IMR-90 (cell line): ENCODE measurements at regions not wholly inside any gene's neighbourhood (a gene's known extent, or its start where the extent isn't known, plus 50 kb on each side); places are given as distances from the start of the nearest gene placed in this dataset.

Source experiments
- ATAC-seq: fragments of 200-7000 bp; cut with Tn5 transposase; 2 replicates; pipeline ENCODE4 v1.9.1; 2020; ENCODE audit warnings: low read depth, mild to moderate bottlenecking, moderate library complexity
- BruUV-seq: library from RNA; stranded (reverse); fragments of 400-500 nt; replicated peaks from 2 replicates; lab custom pipeline; 2021; lab: Mats Ljungman, UMichigan
- CTCF ChIA-PET: fragments of 300-600 bp; formaldehyde crosslinking; extraction: SDS; loops from one replicate; lab custom pipeline; 2021; ENCODE audit warnings: antibody characterized with exemption; lab: Yijun Ruan, JAX
- POLR2A ChIA-PET: fragments of 300-600 bp; sonication (Branson Sonifier 250); formaldehyde crosslinking; loops from one replicate; lab custom pipeline; 2022; ENCODE audit warnings: antibody characterized with exemption; ENCODE audit not compliant: unreplicated experiment; lab: Charles Lee
- DNase-seq: peaks from one replicate; pipeline ENCODE4 v3.0.0; 2013
- H2AFZ ChIP-seq: replicated peaks from 2 replicates; pipeline ENCODE3; 2013; ENCODE audit warnings: low read length, mild to moderate bottlenecking; ENCODE audit not compliant: poor library complexity
- H2AK5ac ChIP-seq: 2 replicates; pipeline ENCODE4 v1.6.1; 2013; ENCODE audit warnings: low read depth, low read length, inconsistent platforms
- H2AK9ac ChIP-seq: replicated peaks from 2 replicates; pipeline ENCODE3; 2013; ENCODE audit warnings: mild to moderate bottlenecking, low read depth, low read length, moderate library complexity; ENCODE audit not compliant: poor library complexity
- H2BK120ac ChIP-seq: 2 replicates; pipeline ENCODE4 v1.6.1; 2013; ENCODE audit warnings: low read depth, low read length, inconsistent platforms
- H2BK15ac ChIP-seq: 3 replicates; pipeline ENCODE4 v1.6.1; 2013; ENCODE audit warnings: low read depth, low read length, inconsistent platforms
- H2BK20ac ChIP-seq: 2 replicates; pipeline ENCODE4 v1.6.1; 2013; ENCODE audit warnings: low read depth, mild to moderate bottlenecking, inconsistent platforms, low read length, moderate library complexity
- H2BK5ac ChIP-seq: 2 replicates; pipeline ENCODE4 v1.6.1; 2013; ENCODE audit warnings: mild to moderate bottlenecking, low read depth, low read length, inconsistent platforms; ENCODE audit not compliant: poor library complexity, severe bottlenecking
- H3K14ac ChIP-seq: replicated peaks from 2 replicates; pipeline ENCODE4 v1.6.1; 2013; ENCODE audit warnings: low read depth, low read length, inconsistent platforms
- H3K18ac ChIP-seq: 2 replicates; pipeline ENCODE4 v1.6.1; 2013; ENCODE audit warnings: low read depth, low read length, control low read depth
- H3K23ac ChIP-seq: 2 replicates; pipeline ENCODE4 v1.6.1; 2013; ENCODE audit warnings: low read depth, low read length, inconsistent platforms
- H3K27ac ChIP-seq: 2 replicates; pipeline ENCODE4 v1.5.1; 2013; ENCODE audit warnings: mild to moderate bottlenecking, control low read depth, low read length; ENCODE audit not compliant: insufficient read depth
- H3K27me3 ChIP-seq: 2 replicates; pipeline ENCODE4 v1.6.1; 2013; ENCODE audit warnings: low read length; ENCODE audit not compliant: control insufficient read depth, insufficient read depth
- H3K36me3 ChIP-seq: 2 replicates; pipeline ENCODE4 v1.6.1; 2013; ENCODE audit warnings: low read length, mixed read lengths; ENCODE audit not compliant: control insufficient read depth, insufficient read depth
- H3K4ac ChIP-seq: 2 replicates; pipeline ENCODE4 v1.6.1; 2013; ENCODE audit warnings: low read depth, low read length, inconsistent platforms
- H3K4me1 ChIP-seq: 2 replicates; pipeline ENCODE4 v1.6.1; 2013; ENCODE audit warnings: low read length, mixed read lengths; ENCODE audit not compliant: control insufficient read depth, insufficient read depth
- H3K4me2 ChIP-seq: 2 replicates; pipeline ENCODE4 v1.6.1; 2013; ENCODE audit warnings: low read depth, mild to moderate bottlenecking, control low read depth, low read length, moderate library complexity
- H3K4me3 ChIP-seq: 2 replicates; pipeline ENCODE4 v1.5.1; 2013; ENCODE audit warnings: low read depth, mild to moderate bottlenecking, control low read depth, low read length, moderate library complexity; ENCODE audit not compliant: insufficient read depth
- H3K56ac ChIP-seq: 2 replicates; pipeline ENCODE4 v1.6.1; 2013; ENCODE audit warnings: low read length, inconsistent platforms; ENCODE audit not compliant: insufficient read depth; ENCODE audit errors: extremely low read depth
- H3K79me1 ChIP-seq, 2 experiments: 2 replicates each; pipeline ENCODE4 v1.6.1; 2013; ENCODE audit warnings: low read length in 2 of 2, inconsistent platforms in 1 of 2, low read depth in 1 of 2
- H3K9ac ChIP-seq: 2 replicates; pipeline ENCODE4 v1.6.1; 2013; ENCODE audit warnings: low read depth, low read length, control low read depth
- H3K9me1 ChIP-seq: 2 replicates; pipeline ENCODE4 v1.6.1; 2013; ENCODE audit warnings: low read length, inconsistent platforms; ENCODE audit not compliant: insufficient read depth
- H3K9me3 ChIP-seq: 2 replicates; pipeline ENCODE4 v1.6.1; 2013; ENCODE audit warnings: low read length; ENCODE audit not compliant: control insufficient read depth, insufficient read depth
- H4K20me1 ChIP-seq: 2 replicates; pipeline ENCODE4 v1.6.1; 2013; ENCODE audit warnings: low read length, inconsistent platforms; ENCODE audit not compliant: insufficient read depth
- H4K5ac ChIP-seq: 2 replicates; pipeline ENCODE4 v1.6.1; 2013; ENCODE audit warnings: mild to moderate bottlenecking, low read depth, low read length, control low read depth
- H4K8ac ChIP-seq, 2 experiments: 2 replicates each; pipeline ENCODE4 v1.6.1; 2013; ENCODE audit warnings: low read depth in 2 of 2, low read length in 2 of 2, control low read depth in 1 of 2, inconsistent platforms in 1 of 2
- H4K91ac ChIP-seq: 2 replicates; pipeline ENCODE4 v1.6.1; 2013; ENCODE audit warnings: low read depth, low read length, inconsistent platforms; ENCODE audit not compliant: insufficient read depth
- BHLHE40 ChIP-seq: fragments of 150-350 bp; IDR thresholded peaks from 2 replicates; pipeline ENCODE4 v1.6.1; 2016; ENCODE audit warnings: mild to moderate bottlenecking, low read depth, low read length
- CEBPB ChIP-seq: IDR thresholded peaks from 2 replicates; pipeline ENCODE4 v1.6.1; 2012; ENCODE audit warnings: low read depth, low read length, improper control_type of control experiment
- CHD1 ChIP-seq: IDR thresholded peaks from 2 replicates; pipeline ENCODE4 v1.6.1; 2012; ENCODE audit warnings: low read depth, low read length, improper control_type of control experiment
- CTCF ChIP-seq: conservative IDR thresholded peaks from 2 replicates; pipeline ENCODE4 v1.5.1; 2012; ENCODE audit warnings: mild to moderate bottlenecking, low read depth, low read length, improper control_type of control experiment
- FOS ChIP-seq: fragments of 150-350 bp; IDR thresholded peaks from 2 replicates; pipeline ENCODE4 v1.6.1; 2016; ENCODE audit warnings: low read depth, low read length
- MAZ ChIP-seq: IDR thresholded peaks from 2 replicates; pipeline ENCODE4 v1.6.1; 2012; ENCODE audit warnings: low read depth, mild to moderate bottlenecking, low read length, improper control_type of control experiment, moderate library complexity, borderline replicate concordance
- MXI1 ChIP-seq: IDR thresholded peaks from 2 replicates; pipeline ENCODE4 v1.6.1; 2012; ENCODE audit warnings: low read depth, mild to moderate bottlenecking, low read length, moderate library complexity, borderline replicate concordance
- NFE2L2 ChIP-seq: fragments of 150-350 bp; IDR thresholded peaks from 2 replicates; pipeline ENCODE4 v1.6.1; 2016; ENCODE audit warnings: low read depth, mild to moderate bottlenecking, low read length
- POLR2A ChIP-seq: IDR thresholded peaks from 2 replicates; pipeline ENCODE4 v1.6.1; 2012; ENCODE audit warnings: mild to moderate bottlenecking, low read depth, low read length
- RAD21 ChIP-seq: IDR thresholded peaks from 2 replicates; pipeline ENCODE4 v1.6.1; 2012; ENCODE audit warnings: low read length, improper control_type of control experiment
- RCOR1 ChIP-seq: IDR thresholded peaks from 2 replicates; pipeline ENCODE4 v1.6.1; 2012; ENCODE audit warnings: mild to moderate bottlenecking, low read length, improper control_type of control experiment; ENCODE audit not compliant: insufficient replicate concordance
- RFX5 ChIP-seq: IDR thresholded peaks from 2 replicates; pipeline ENCODE4 v1.8.0; 2012; ENCODE audit warnings: low read depth, mild to moderate bottlenecking, low read length, moderate library complexity
- SMC3 ChIP-seq: fragments of 150-350 bp; IDR thresholded peaks from 2 replicates; pipeline ENCODE4 v1.6.1; 2016; ENCODE audit warnings: low read depth, mild to moderate bottlenecking, antibody characterized with exemption, low read length, moderate library complexity
- USF2 ChIP-seq: fragments of 150-350 bp; IDR thresholded peaks from 2 replicates; pipeline ENCODE4 v1.6.1; 2017; ENCODE audit warnings: mild to moderate bottlenecking, antibody characterized with exemption, low read length, low read depth
- WGBS, 2 experiments: methylation state at CpG; one replicate each; pipeline versions ENCODE4 v1.1.5 to v1.1.7; 2013; ENCODE audit warnings: missing lambda C conversion rate in 2 of 2; ENCODE audit not compliant: insufficient read length in 1 of 2; ENCODE audit errors: extremely low coverage in 2 of 2; 5-methylcytosine and 5-hydroxymethylcytosine counted together
- dilution Hi-C: fragments of 300-500 bp; cut with HindIII; formaldehyde crosslinking; loops from one replicate; pipeline ENCODE4 v1.14.3; 2018; ENCODE audit warnings: low sequenced_read_pairs; ENCODE audit not compliant: unreplicated experiment
- in situ Hi-C: fragments of 300-500 bp; cut with MboI; formaldehyde crosslinking; loops from 3 replicates; pipeline ENCODE4 v1.14.3; 2019; ENCODE audit warnings: low sequenced_read_pairs, inconsistent platforms, mixed read lengths
- intact Hi-C: fragments of 100-400 bp; cut with micrococcal nuclease; formaldehyde crosslinking; loops from 2 replicates; pipeline ENCODE4 v1.10.0; 2022
- TF ChIP-seq, protein P1 (sequence below): fragments of 150-350 bp; IDR thresholded peaks from 2 replicates; pipeline ENCODE4 v1.6.1; 2016; ENCODE audit warnings: low read depth, mild to moderate bottlenecking, low read length, moderate library complexity, borderline replicate concordance

DNA sequence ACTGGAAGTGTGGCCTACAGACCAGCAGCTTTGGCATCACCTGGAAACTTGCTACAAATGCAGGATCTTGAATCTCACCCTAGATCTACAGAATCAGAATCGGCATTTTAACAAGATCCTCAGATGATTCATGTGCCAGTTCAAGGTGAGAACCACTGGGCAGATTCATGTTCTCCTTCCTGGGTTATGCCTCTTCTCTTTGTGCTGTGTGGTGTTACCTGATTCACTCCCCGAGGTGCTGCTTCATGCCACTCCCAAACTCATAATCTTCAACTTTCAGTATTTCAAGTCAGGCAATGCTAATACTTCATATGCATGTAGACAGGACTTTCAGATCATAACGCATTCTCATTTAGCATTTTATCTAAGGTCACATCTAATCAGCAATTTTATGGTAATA, 427.7 kb downstream of the FOXO1 start:
- Histone ChIP-seq H3K4me3 (no peak overlapping the region), H3K18ac (no peak overlapping the region), H3K4ac (no peak overlapping the region), H2AK9ac (no peak overlapping the region), H2BK120ac (no peak overlapping the region), H3K9me1 (no peaks in the 10 kb centered on the region), H3K14ac (no peak overlapping the region), H2AFZ (no peak overlapping the region), H3K79me1 (no peaks in the 10 kb centered on the region), H2BK15ac (no peak overlapping the region), H3K9ac (no peak overlapping the region), H3K56ac (no peak overlapping the region), H3K27ac (no peak overlapping the region), H3K27me3 (no peaks in the 10 kb centered on the region), H2BK5ac (no peak overlapping the region), H4K20me1 (no peaks in the 10 kb centered on the region), H4K91ac (no peak overlapping the region), H3K23ac (no peak overlapping the region), H2AK5ac (no peak overlapping the region), H2BK20ac (no peak overlapping the region), H3K4me1 (no peaks in the 10 kb centered on the region), H4K5ac (no peak overlapping the region), H4K8ac (no peak overlapping the region), H3K36me3 (no peaks in the 10 kb centered on the region), H3K9me3 (no peaks in the 10 kb centered on the region; the same call in none of the 2 replicates), H3K4me2 (no peak overlapping the region)
- CTCF ChIA-PET = no interaction called here
- dilution Hi-C loops (no loop called here), in situ Hi-C loops (no loop called here), intact Hi-C loops (no loop called here)
- no peak for DNase-seq
- ATAC-seq = no peak
- BruUV-seq = no TSS peak
- WGBS, 2 experiments = no CpG with 5 or more reads among the region's 3 CpGs
- TF ChIP-seq MAZ (no peak), RCOR1 (no peak), CTCF (no peak), MXI1 (no peak), CHD1 (no peak), USF2 (no peak), RAD21 (no peak), SMC3 (no peak), NFE2L2 (no peak), POLR2A (no peak), CEBPB (no peak), RFX5 (no peak), FOS (no peak), BHLHE40 (no peak)
- TF ChIP-seq, protein P1, sequence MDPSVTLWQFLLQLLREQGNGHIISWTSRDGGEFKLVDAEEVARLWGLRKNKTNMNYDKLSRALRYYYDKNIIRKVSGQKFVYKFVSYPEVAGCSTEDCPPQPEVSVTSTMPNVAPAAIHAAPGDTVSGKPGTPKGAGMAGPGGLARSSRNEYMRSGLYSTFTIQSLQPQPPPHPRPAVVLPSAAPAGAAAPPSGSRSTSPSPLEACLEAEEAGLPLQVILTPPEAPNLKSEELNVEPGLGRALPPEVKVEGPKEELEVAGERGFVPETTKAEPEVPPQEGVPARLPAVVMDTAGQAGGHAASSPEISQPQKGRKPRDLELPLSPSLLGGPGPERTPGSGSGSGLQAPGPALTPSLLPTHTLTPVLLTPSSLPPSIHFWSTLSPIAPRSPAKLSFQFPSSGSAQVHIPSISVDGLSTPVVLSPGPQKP = no peak
- POLR2A ChIA-PET = no interaction called here
